ENCODE measurements at regions not wholly inside any gene's neighbourhood (a gene's known extent, or its start where the extent isn't known, plus 50 kb on each side); places are given as distances from the start of the nearest gene placed in this dataset.

- in situ Hi-C loops (cut with HindIII; ENCODE audit: low sequenced_read_pairs), result no loop called here
- no peak for TF ChIP-seq CTCF (IDR thresholded peaks at IDR 0.05; ENCODE audit: low read depth, low read length, missing control alignments)
- no peak overlapping the region for H3K4me3 ChIP-seq (ENCODE audit: low read depth, low read length)
- DNase-seq (ENCODE audit: low read depth), result no peak
These were observed 272.4 kb upstream of the DPP10 start for GRCh38 chr2:114170070-114170469.

DNA sequence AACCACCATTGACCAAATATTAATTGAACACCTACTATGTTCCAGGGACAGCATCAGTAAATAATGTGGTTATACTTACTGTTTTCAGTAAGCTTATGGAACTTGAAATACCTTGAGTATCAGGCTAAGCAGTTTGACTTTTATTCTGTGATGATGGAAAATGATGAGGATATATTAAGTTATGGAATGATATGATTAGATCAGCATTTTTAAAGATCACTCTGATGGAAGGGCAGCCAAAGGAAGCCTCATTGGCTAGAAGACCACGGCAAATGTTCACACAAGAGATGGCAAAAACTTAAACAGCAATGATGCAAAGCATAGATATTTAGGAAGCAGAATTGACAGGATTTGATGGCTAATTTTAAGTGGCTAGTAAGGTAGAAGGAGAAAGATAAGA, 266.9 kb upstream of the DPP10 start:
- in situ Hi-C loops (cut with HindIII; ENCODE audit: low sequenced_read_pairs), result no loop called here
- no peak for TF ChIP-seq CTCF (IDR thresholded peaks at IDR 0.05; ENCODE audit: low read depth, low read length, missing control alignments)
- H3K4me3 ChIP-seq (ENCODE audit: low read depth, low read length), result no peak overlapping the region
- no peak for DNase-seq (ENCODE audit: low read depth)

GRCh38 chr2:114185501-114185900, 256.9 kb upstream of the DPP10 start:
- in situ Hi-C loops (cut with HindIII; ENCODE audit: low sequenced_read_pairs), result no loop called here
- DNase-seq (ENCODE audit: low read depth), result no peak
- H3K4me3 ChIP-seq (ENCODE audit: low read depth, low read length), result no peak overlapping the region
- no peak for TF ChIP-seq CTCF (IDR thresholded peaks at IDR 0.05; ENCODE audit: low read depth, low read length, missing control alignments)

DNA sequence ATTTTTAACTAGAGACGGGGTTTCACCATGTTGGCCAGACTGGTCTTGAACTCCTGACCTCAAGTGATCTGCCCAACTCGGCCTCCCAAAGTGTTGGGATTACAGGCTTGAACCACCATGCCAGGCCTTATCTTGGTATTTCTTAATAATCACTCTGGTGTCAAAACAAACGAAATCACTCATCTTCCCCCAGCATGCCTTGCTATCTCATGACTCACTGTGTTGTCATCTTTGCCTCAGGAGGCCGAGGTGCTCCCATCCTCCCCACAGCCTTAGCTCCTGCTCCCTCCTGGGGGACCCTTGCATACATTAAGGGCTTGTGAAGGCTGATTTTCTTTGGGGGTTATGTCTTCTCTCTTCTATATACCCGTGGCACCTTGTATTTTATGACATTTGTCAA, 250.1 kb upstream of the DPP10 start:
- H3K4me3 ChIP-seq (ENCODE audit: low read depth, low read length), result no peak overlapping the region
- in situ Hi-C loops (cut with HindIII; ENCODE audit: low sequenced_read_pairs), result no loop called here
- TF ChIP-seq CTCF (IDR thresholded peaks at IDR 0.05; ENCODE audit: low read depth, low read length, missing control alignments), result no peak
- DNase-seq (ENCODE audit: low read depth), result no peak

GRCh38 chr2:114201781-114202180, 240.7 kb upstream of the DPP10 start:
- in situ Hi-C loops (cut with HindIII; ENCODE audit: low sequenced_read_pairs), result no loop called here
- H3K4me3 ChIP-seq (ENCODE audit: low read depth, low read length), result no peak overlapping the region
- DNase-seq (ENCODE audit: low read depth), result no peak
- no peak for TF ChIP-seq CTCF (IDR thresholded peaks at IDR 0.05; ENCODE audit: low read depth, low read length, missing control alignments)

DNA sequence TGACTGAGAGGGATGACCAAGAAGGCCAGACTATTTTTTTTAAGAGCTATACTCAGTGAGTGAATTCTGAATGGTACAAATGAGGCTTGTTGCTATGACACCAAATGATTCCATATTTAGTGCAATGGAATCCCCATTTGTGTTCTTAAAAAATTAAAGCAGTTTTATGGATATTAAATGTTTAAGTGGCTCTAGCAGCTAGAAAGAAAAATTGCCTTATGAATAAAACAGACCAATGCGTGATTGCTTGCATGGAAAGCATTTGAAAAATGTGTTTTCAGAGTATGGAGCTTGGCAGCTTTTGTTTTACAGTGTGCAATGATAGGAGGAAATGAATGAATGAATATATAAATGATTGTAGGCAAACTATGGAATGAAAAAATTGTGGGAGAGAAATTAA, 238.8 kb upstream of the DPP10 start:
- H3K4me3 ChIP-seq (ENCODE audit: low read depth, low read length), result no peak overlapping the region
- in situ Hi-C loops (cut with HindIII; ENCODE audit: low sequenced_read_pairs), result no loop called here
- TF ChIP-seq CTCF (IDR thresholded peaks at IDR 0.05; ENCODE audit: low read depth, low read length, missing control alignments), result no peak
- no peak for DNase-seq (ENCODE audit: low read depth)

DNA sequence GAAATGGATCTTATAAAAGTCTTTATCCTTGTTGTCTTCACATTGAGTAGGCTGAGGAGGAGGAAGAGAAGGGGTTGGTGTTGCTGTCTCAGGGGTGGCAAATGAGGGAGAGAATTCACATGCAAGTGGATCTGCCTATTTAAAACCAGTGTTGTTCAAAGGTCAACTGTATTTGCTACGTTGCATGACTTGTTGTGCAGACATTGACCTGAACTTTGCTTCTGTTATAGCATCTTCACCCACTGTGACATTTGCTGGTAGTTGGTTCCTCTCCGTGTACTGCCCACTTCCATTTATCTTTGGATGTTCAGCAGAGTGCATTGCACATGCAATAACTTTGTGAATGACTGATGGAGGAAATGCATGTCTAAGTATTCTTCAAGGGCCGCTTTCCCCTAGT, 228.6 kb upstream of the DPP10 start:
- in situ Hi-C loops (cut with HindIII; ENCODE audit: low sequenced_read_pairs), result no loop called here

More for the DNA sequence above, 228.6 kb upstream of the DPP10 start:
- no peak overlapping the region for H3K4me3 ChIP-seq (ENCODE audit: low read depth, low read length)
- no peak for TF ChIP-seq CTCF (IDR thresholded peaks at IDR 0.05; ENCODE audit: low read depth, low read length, missing control alignments)
- no peak for DNase-seq (ENCODE audit: low read depth)
